ENCODE measurements at regions not wholly inside any gene's neighbourhood (a gene's known extent, or its start where the extent isn't known, plus 50 kb on each side); places are given as distances from the start of the nearest gene placed in this dataset.

DNA sequence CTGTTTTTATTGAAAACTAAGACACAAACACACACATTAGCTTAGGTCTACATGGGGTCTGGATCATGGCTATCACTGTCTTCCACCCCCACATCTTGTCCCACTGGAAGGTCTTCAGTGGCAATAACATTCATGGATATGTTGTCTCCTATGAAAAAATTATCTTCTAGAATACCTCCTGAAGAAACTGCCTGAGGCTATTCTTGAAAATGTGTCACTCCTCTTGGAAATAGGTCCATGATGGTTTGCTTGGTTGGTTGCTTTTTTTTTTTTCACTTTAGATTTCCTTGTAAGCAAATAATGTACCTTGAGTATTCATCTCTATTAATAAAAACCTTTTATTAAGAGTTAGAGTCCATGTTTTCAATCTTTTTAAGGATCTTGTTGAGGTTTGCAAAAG is 195.3 kb upstream of the PDE5A start:
- Histone ChIP-seq H3K27me3 (ENCODE audit: control insufficient read depth, insufficient read depth, low read length) (no peaks in the 10 kb centered on the region), H3K4me1 (ENCODE audit: control insufficient read depth, extremely low read depth, insufficient read depth, low read length) (no peaks in the 10 kb centered on the region), H2AFZ (ENCODE audit: low read length) (no peak overlapping the region), H3K79me2 (ENCODE audit: control insufficient read depth, insufficient read depth, low read length) (no peaks in the 10 kb centered on the region), H3K9ac (ENCODE audit: insufficient read depth, low read length) (no peak overlapping the region), H4K20me1 (ENCODE audit: control insufficient read depth, extremely low read depth, insufficient read depth, low read length) (no peaks in the 10 kb centered on the region), H3K27ac (ENCODE audit: insufficient read depth, low read length) (no peak overlapping the region), H3K4me2 (ENCODE audit: extremely low read depth, insufficient read depth, low read length) (no peak overlapping the region), H3K4me3 (replicated peaks in 1 of 4; ENCODE audit: control extremely low read depth in 1 of 4, insufficient read depth in 1 of 4, low read depth in 3 of 4, low read length in 4 of 4) (no peak overlapping the region), H3K9me3 (ENCODE audit: control insufficient read depth, insufficient read depth, low read depth, low read length) (no peaks in the 10 kb centered on the region), H3K36me3 (ENCODE audit: control insufficient read depth, insufficient read depth, low read length) (no peaks in the 10 kb centered on the region)
- TF ChIP-seq EZH2 (IDR thresholded peaks at IDR 0.05; ENCODE audit: low read length, missing control alignments), result no peak
- TF ChIP-seq, protein P1, sequence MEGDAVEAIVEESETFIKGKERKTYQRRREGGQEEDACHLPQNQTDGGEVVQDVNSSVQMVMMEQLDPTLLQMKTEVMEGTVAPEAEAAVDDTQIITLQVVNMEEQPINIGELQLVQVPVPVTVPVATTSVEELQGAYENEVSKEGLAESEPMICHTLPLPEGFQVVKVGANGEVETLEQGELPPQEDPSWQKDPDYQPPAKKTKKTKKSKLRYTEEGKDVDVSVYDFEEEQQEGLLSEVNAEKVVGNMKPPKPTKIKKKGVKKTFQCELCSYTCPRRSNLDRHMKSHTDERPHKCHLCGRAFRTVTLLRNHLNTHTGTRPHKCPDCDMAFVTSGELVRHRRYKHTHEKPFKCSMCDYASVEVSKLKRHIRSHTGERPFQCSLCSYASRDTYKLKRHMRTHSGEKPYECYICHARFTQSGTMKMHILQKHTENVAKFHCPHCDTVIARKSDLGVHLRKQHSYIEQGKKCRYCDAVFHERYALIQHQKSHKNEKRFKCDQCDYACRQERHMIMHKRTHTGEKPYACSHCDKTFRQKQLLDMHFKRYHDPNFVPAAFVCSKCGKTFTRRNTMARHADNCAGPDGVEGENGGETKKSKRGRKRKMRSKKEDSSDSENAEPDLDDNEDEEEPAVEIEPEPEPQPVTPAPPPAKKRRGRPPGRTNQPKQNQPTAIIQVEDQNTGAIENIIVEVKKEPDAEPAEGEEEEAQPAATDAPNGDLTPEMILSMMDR (conservative IDR thresholded peaks at IDR 0.05 in 1 of 2, IDR thresholded peaks at IDR 0.05 in 1 of 2; ENCODE audit: low read depth in 1 of 2, low read length in 2 of 2), result no peak
- no peak for DNase-seq (ENCODE audit: low read depth in 2 of 2)

DNA sequence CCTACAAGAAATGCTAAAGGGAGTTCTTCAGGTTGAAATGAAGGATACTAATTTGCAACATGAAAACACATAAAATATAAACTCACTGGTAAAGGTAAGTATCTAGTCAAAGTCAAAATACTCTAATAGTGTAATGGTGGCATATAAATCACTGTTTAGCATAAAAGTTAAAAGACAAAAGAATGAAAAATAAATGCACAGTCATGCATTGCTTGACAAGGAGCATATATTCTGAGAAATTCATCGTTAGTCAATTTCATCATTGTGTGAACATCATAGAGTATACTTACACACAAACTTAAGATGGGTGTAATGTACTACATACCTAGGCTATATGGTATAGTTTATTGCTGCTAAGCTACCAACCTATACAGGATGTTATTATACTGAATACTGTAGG is 194.4 kb upstream of the PDE5A start:
- no peak overlapping the region for H3K27ac ChIP-seq (ENCODE audit: insufficient read depth, low read length)
- TF ChIP-seq, protein P1 (conservative IDR thresholded peaks at IDR 0.05 in 1 of 2, IDR thresholded peaks at IDR 0.05 in 1 of 2; ENCODE audit: low read depth in 1 of 2, low read length in 2 of 2), result no peak
- no peak for TF ChIP-seq EZH2 (IDR thresholded peaks at IDR 0.05; ENCODE audit: low read length, missing control alignments)
- no peak overlapping the region for H3K4me2 ChIP-seq (ENCODE audit: extremely low read depth, insufficient read depth, low read length)
- H3K79me2 ChIP-seq (ENCODE audit: control insufficient read depth, insufficient read depth, low read length), result no peaks in the 10 kb centered on the region
- H3K4me1 ChIP-seq (ENCODE audit: control insufficient read depth, extremely low read depth, insufficient read depth, low read length), result no peaks in the 10 kb centered on the region
- H4K20me1 ChIP-seq (ENCODE audit: control insufficient read depth, extremely low read depth, insufficient read depth, low read length), result no peaks in the 10 kb centered on the region
- no peaks in the 10 kb centered on the region for H3K27me3 ChIP-seq (ENCODE audit: control insufficient read depth, insufficient read depth, low read length)
- no peaks in the 10 kb centered on the region for H3K36me3 ChIP-seq (ENCODE audit: control insufficient read depth, insufficient read depth, low read length)
- H3K9me3 ChIP-seq (ENCODE audit: control insufficient read depth, insufficient read depth, low read depth, low read length), result no peaks in the 10 kb centered on the region
- no peak overlapping the region for H3K4me3 ChIP-seq (replicated peaks in 1 of 4; ENCODE audit: control extremely low read depth in 1 of 4, insufficient read depth in 1 of 4, low read depth in 3 of 4, low read length in 4 of 4)
- DNase-seq (ENCODE audit: low read depth in 2 of 2), result no peak
- no peak overlapping the region for H3K9ac ChIP-seq (ENCODE audit: insufficient read depth, low read length)
- H2AFZ ChIP-seq (ENCODE audit: low read length), result no peak overlapping the region

DNA sequence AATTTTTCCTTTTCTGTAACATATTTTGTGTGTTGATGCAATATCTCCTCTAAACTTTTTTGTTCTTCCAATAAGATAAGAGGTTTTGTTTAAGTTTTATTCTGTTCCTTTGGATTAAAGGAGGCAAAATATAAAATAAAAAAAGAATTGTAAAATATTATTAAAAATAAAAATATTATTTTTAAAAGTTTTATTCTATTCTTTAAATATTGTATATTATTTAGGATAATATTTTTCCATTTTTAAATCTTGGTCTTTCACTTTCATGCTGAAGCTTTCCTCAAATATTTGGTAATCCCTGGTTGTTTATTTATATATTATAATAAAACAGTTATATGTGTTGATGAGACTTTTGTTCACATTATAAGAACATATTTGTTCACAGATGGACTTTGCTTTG is 187.9 kb upstream of the PDE5A start:
- no peaks in the 10 kb centered on the region for H3K9me3 ChIP-seq (ENCODE audit: control insufficient read depth, insufficient read depth, low read depth, low read length)
- no peaks in the 10 kb centered on the region for H3K36me3 ChIP-seq (ENCODE audit: control insufficient read depth, insufficient read depth, low read length)
- H3K4me3 ChIP-seq (replicated peaks in 1 of 4; ENCODE audit: control extremely low read depth in 1 of 4, insufficient read depth in 1 of 4, low read depth in 3 of 4, low read length in 4 of 4), result no peak overlapping the region
- H3K27ac ChIP-seq (ENCODE audit: insufficient read depth, low read length), result no peak overlapping the region
- no peak overlapping the region for H3K9ac ChIP-seq (ENCODE audit: insufficient read depth, low read length)
- H3K4me2 ChIP-seq (ENCODE audit: extremely low read depth, insufficient read depth, low read length), result no peak overlapping the region
- no peaks in the 10 kb centered on the region for H3K79me2 ChIP-seq (ENCODE audit: control insufficient read depth, insufficient read depth, low read length)
- H3K4me1 ChIP-seq (ENCODE audit: control insufficient read depth, extremely low read depth, insufficient read depth, low read length), result no peaks in the 10 kb centered on the region
- no peaks in the 10 kb centered on the region for H3K27me3 ChIP-seq (ENCODE audit: control insufficient read depth, insufficient read depth, low read length)
- TF ChIP-seq EZH2 (IDR thresholded peaks at IDR 0.05; ENCODE audit: low read length, missing control alignments), result no peak
- TF ChIP-seq, protein P1 (conservative IDR thresholded peaks at IDR 0.05 in 1 of 2, IDR thresholded peaks at IDR 0.05 in 1 of 2; ENCODE audit: low read depth in 1 of 2, low read length in 2 of 2), result no peak
- no peaks in the 10 kb centered on the region for H4K20me1 ChIP-seq (ENCODE audit: control insufficient read depth, extremely low read depth, insufficient read depth, low read length)
- no peak for DNase-seq (ENCODE audit: low read depth in 2 of 2)
- H2AFZ ChIP-seq (ENCODE audit: low read length), result no peak overlapping the region

Data from fibroblast of lung (primary cell).